Ureter (tissue), 1 donor: ENCODE measurements at regions not wholly inside any gene's neighbourhood (a gene's known extent, or its start where the extent isn't known, plus 50 kb on each side); places are given as distances from the start of the nearest gene placed in this dataset.
"Not testable (repeated sequence)": the region's sequence is repeated elsewhere in the genome, so short reads cannot be mapped to it uniquely, and the experiment has no call there.

Experiments
- DNase-seq: peaks from one replicate; pipeline ENCODE4 v3.0.0-alpha.2; 2020; ENCODE audit warnings: low spot score
- donor health status: DM: yes; HTN: yes; CAD: no.

- DNase-seq, result no peak
Measured at GRCh38 chr12:4822572-4822971, 87.1 kb upstream of the KCNA1 start.

GRCh38 chr12:4824380-4824779 lies 85.3 kb upstream of the KCNA1 start:
- no peak for DNase-seq

DNA sequence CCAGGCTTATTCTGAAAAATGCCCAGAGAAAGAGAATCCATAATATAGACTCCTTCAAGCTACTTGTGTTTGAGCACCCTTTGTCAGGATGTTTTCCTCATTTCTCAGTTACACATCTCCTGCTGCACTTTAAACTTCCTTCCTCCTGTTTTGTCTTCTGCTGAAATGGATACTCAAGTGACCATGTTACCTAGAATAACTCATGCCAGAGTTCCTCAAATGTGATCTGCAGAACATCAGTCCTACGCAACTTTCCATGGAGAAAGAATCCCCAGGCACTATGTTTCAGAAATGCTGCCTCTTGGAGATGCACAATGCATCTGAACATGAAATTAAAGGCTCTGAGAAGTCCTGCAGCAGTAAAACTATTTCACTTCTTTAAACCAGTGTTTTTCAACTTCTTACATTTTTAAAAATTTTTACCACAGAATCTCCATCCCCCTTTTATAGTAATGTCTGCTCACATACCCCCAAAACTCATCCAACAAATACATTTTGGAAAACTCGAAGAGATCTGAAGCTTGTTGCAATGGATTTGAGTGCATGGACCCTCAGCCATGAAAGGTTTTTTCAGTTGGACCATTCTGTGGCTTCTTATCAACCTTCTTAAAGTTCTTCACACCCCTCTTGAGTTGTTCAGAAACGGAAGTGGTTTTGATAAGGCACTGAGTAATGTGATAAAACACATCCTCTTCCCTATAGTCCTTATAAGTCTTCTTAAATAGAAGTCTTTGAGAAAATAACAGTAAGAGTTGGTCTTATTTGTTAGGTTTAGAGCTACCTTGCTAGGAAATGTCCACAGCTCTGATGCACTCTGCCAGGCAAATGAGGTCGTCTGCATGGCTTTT lies 84.5 kb upstream of the KCNA1 start:
- DNase-seq, result no peak

GRCh38 chr12:4826909-4827308 lies 82.8 kb upstream of the KCNA1 start:
- no peak for DNase-seq

DNA sequence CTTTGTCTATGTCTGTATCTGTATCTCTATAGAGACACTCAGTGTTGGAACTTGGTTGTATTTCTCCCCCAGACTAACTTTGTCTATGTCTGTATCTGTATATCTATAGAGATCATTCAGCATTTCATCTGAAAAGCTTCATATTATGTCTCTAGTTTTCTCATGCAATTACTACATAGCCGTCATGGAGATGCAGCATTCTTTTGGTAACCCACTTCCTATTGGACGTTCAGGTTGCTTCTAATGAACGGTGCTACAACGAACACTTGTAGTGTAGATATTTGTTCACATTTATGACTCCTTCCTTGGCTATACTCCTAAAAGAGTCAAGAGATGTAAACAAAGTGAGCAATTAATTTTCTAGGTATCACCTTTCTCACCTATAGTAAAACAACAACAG lies 81.5 kb upstream of the KCNA1 start:
- DNase-seq, result no peak

DNA sequence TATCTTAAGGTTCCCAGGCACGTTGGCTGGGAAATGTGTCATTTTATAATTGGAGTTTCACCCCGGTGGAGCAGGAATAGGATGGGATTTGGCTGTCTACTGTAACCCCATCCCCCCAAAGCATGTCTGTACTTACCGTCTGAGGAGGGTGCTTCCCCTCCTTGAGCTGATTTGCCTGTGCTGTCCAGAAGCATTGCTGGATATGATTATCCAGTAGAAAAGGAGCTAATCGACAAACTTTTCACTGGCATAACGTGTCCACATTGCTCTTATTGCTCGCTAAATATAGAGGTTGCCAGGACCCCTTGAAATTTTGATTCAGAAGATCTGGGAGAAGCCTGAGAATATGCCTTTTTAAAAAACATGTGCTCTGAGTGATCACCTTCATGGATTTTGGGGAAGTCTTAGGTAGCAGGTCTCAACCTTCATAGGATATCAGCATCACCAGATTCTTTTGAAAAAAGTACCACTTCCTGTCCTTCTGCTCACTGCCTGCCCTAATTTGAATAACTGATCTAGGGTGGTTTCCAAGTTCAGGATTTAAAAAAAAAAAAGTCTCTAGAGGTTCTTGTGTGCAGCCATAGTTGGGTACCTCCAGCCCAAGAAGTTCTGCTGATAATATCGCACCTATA lies 80.4 kb upstream of the KCNA1 start:
- DNase-seq, result no peak

DNA sequence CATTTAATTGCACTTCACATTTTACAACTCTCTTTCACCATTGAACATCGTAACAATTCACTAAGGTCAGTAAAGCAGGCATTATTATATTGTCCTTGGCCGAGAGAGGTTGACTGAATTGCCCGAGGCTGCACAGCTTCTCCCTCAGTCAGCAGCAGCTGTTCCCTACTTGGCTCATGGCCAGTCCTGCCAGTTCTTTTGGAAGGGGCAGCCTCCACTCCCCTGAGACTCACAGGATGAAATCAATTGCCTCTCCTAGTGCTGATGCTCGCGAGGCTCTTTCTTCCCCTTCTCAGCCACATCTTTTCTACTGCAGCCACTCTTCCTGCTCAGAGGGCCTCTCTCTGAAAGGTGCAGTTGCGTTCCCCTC lies 79.9 kb upstream of the KCNA1 start:
- no peak for DNase-seq

GRCh38 chr12:4830556-4831210 lies 79.0 kb upstream of the KCNA1 start:
- DNase-seq, result no peak

DNA sequence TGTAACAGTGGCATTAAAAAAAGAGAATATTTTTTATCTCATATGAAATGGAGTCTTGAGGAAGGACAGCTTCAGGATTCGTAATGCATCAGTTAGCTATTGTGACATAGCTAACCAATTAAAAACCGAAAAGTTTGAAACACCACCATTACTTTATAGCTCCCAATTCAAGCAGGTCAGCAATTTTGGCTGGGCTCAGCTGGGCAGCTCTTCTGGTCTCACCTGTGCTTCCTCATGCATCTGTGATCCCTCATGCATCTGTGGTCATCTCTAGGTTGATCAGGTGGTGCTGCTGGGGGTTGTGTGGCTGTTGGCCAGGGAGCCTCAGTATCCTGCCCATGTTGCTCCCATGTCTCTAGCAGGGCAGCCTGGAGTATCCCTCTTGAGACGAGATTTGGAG lies 76.7 kb upstream of the KCNA1 start:
- no peak for DNase-seq

- no peak for DNase-seq
Measured at GRCh38 chr12:4833524-4833923, 76.2 kb upstream of the KCNA1 start.

GRCh38 chr12:4842401-4842800 lies 67.3 kb upstream of the KCNA1 start:
- DNase-seq, result not testable (repeated sequence)

DNA sequence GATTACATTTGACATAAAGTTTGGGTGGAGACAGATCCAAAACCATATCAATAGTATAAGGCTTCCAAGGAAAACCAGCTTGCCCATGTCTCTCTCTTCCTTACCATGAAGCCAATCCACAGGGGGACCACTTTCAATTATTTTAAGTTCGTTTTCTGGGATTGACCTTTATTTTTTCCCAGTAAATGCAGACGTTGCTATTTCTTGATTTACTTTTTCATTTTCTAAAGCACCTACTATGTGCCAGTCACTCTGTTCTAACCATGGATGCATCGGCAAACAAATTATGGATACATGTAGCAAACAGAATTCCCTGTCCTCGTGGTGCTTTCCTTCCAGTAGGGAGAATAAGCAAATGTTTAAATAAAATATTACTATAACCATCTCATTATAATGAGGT lies 65.8 kb upstream of the KCNA1 start:
- DNase-seq, result no peak

- DNase-seq, result no peak
Measured at GRCh38 chr12:4847713-4848112, 62.0 kb upstream of the KCNA1 start.

GRCh38 chr12:4849115-4849541 lies 60.6 kb upstream of the KCNA1 start:
- no peak for DNase-seq

DNA sequence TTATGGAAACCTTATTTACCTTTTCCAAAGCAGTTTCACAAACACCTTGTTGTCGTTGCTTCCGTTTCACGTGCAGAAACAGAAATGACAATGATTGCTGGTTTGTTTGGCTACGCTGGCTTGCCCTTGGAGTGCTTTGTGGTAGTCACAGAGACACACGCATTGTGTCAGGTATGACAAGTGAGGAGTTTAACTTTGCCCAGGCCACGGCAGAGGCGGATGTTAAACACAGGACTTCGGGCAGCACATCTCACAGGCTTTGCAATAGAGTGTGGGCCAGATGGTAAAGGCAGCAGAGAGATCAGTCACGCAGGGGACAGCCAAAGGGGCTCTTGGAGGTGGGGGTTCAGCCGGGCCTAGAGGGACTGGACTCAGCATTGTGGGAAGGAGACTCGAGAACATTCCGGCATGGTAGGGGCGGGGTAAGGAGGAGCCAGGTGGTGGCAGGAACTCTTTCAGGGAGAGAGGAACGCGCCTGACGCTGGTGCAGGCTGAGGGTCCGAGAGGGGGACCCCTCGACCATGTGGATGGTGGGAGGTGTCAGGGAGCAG lies 59.8 kb upstream of the KCNA1 start:
- DNase-seq, result no peak

DNA sequence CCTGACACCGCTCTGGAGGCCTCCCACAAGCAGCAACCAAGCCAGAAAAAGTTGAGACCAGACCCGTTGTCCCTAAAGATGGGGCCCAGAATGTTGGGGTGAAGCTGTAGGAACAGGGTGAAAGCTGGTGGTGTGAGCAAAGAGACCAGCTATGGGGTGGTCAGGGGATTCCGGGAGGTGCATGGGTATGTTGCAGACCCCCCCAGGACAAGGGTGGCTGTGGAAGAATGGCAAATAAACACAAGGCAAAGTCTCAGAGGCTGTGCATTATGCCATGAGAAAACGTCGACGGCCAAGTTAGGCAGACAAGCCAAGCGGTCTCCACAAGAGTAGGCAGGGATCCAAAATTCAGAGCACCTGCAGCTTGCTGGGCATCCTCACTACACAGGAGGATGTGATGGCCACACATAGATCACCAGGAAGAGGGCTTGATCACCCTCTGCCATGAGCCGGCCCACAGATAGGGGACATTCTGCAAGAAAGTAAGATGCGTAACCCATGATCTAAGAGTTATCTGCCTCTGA lies 58.8 kb upstream of the KCNA1 start:
- no peak for DNase-seq

DNA sequence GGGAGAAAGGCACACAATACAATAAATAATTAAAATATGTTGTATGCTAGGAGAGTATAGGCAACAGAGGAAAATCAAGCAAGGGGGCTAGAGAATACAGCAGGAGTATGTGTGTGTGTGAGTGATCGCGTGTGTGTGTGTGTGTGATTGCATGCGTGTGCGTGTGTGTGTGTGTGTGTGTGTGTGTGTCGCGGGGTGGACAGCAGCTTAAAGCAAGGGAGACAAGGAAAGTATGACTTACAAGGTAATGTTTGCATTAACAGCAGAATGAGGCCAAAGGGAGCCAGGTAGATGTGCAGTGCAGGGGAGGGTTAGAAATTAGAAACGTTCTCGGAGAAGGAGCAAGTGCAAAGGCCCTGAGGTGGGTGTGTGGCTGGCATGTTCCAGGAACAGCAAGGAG lies 57.4 kb upstream of the KCNA1 start:
- DNase-seq, result no peak

DNA sequence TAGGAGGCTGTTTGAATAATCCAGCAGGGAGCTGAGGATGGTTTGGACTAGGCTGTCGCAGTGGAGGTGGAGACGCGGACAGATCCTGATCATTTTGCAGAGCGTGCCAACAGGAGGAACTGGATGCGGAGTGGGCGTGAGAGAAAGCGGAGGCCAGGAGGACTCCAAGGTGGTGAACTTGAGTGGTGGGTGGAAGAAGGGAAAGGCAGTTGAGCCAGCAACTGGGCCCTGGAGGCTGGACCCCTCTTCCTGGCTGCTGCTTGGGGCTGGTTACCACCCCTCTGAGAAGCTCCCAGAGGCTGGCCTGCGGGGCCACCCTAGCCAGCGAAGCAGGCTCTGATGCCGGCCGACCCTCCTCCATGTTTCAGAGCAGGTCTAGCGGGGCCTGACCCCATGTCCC lies 56.8 kb upstream of the KCNA1 start:
- DNase-seq, result no peak

- DNase-seq, result peak; percentile 78
Measured at GRCh38 chr12:4855121-4855924, 54.4 kb upstream of the KCNA1 start.

DNA sequence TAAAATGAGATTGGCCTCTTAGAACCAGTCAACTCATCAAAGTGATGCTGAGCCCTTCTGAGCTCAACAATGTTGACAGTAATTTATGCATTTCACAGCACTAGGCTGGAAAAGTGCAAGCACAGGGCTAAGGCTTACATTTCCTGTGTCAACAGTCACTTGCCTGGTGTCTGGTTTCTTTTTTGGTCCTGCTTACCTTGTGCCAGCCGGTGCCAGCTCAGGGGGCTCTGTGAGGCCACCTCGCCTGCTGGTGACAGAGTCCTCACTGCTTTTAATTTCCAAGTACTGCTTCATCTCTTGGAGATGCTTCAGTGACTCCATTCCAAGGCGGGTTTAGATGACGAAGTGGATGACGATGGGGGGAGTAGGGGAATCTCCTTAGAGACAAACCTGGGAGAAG lies 53.1 kb upstream of the KCNA1 start:
- DNase-seq, result no peak

GRCh38 chr12:4857472-4858291 lies 52.0 kb upstream of the KCNA1 start:
- DNase-seq, result peak; percentile 72
